GM23338 (cell line): ENCODE measurements at regions not wholly inside any gene's neighbourhood (a gene's known extent, or its start where the extent isn't known, plus 50 kb on each side); places are given as distances from the start of the nearest gene placed in this dataset.

Source experiments
- ATAC-seq: fragments of 200-7000 bp; cut with Tn5 transposase; 3 replicates; pipeline ENCODE4 v1.9.1; 2020
- DNase-seq: peaks from one replicate; pipeline ENCODE4 v3.0.0-alpha.2; 2015; ENCODE audit warnings: low spot score
- H2AFZ ChIP-seq: fragments of 200-600 bp; sonication (generic); 2 replicates; pipeline ENCODE4 v1.8.0; 2016; ENCODE audit warnings: antibody characterized with exemption, mild to moderate bottlenecking, moderate library complexity
- H3F3A ChIP-seq: fragments of 200-600 bp; sonication (generic); replicated peaks from 2 replicates; pipeline ENCODE4 v1.8.0; 2017; ENCODE audit warnings: antibody characterized with exemption, mixed run types, low read depth
- H3K27ac ChIP-seq: fragments of 200-600 bp; sonication (generic); 2 replicates; pipeline ENCODE4 v1.6.1; 2016; ENCODE audit warnings: low read depth
- H3K27me3 ChIP-seq: fragments of 200-600 bp; sonication (generic); 2 replicates; pipeline ENCODE4 v1.8.0; 2016; ENCODE audit warnings: mild to moderate bottlenecking, mixed run types, moderate library complexity; ENCODE audit not compliant: insufficient read depth
- H3K36me3 ChIP-seq: fragments of 200-600 bp; sonication (generic); 2 replicates; pipeline ENCODE4 v1.8.0; 2016; ENCODE audit warnings: mild to moderate bottlenecking; ENCODE audit not compliant: insufficient read depth
- H3K4me1 ChIP-seq: fragments of 200-600 bp; sonication (generic); 2 replicates; pipeline ENCODE4 v1.8.0; 2016; ENCODE audit warnings: mild to moderate bottlenecking, moderate library complexity; ENCODE audit not compliant: insufficient read depth
- H3K4me2 ChIP-seq: fragments of 200-600 bp; sonication (generic); 2 replicates; pipeline ENCODE4 v1.7.1; 2017; ENCODE audit warnings: mixed run types
- H3K4me3 ChIP-seq: fragments of 200-600 bp; sonication (generic); 2 replicates; pipeline ENCODE4 v1.6.1; 2016; ENCODE audit warnings: mixed run types
- H3K79me2 ChIP-seq: fragments of 200-600 bp; sonication (generic); replicated peaks from 2 replicates; pipeline ENCODE4 v1.8.0; 2017; ENCODE audit warnings: mild to moderate bottlenecking; ENCODE audit not compliant: insufficient read depth
- H3K9me2 ChIP-seq: fragments of 200-600 bp; sonication (generic); 2 replicates; pipeline ENCODE4 v1.8.0; 2017; ENCODE audit not compliant: insufficient read depth
- H4K20me1 ChIP-seq: fragments of 200-600 bp; sonication (generic); replicated peaks from 2 replicates; pipeline ENCODE4 v1.8.0; 2017; ENCODE audit warnings: mild to moderate bottlenecking; ENCODE audit not compliant: insufficient read depth
- H3K27ac Mint-ChIP-seq: 2 replicates; pipeline ENCODE4 v1.8.0; 2020; ENCODE audit warnings: inconsistent platforms, mild to moderate bottlenecking, moderate library complexity, mixed read lengths
- H3K27me3 Mint-ChIP-seq: 3 replicates; pipeline ENCODE4 v1.8.0; 2022; ENCODE audit warnings: low read depth, mild to moderate bottlenecking, moderate library complexity, mixed read lengths, inconsistent platforms; ENCODE audit not compliant: insufficient read depth, poor library complexity
- H3K36me3 Mint-ChIP-seq: 3 replicates; pipeline ENCODE4 v1.8.0; 2021; ENCODE audit warnings: low read depth, mild to moderate bottlenecking, inconsistent platforms, moderate library complexity, mixed read lengths
- H3K4me1 Mint-ChIP-seq: 3 replicates; pipeline ENCODE4 v1.8.0; 2020; ENCODE audit warnings: mild to moderate bottlenecking, inconsistent platforms, mixed read lengths
- H3K4me3 Mint-ChIP-seq: 3 replicates; pipeline ENCODE4 v1.8.0; 2021; ENCODE audit warnings: moderate library complexity, mild to moderate bottlenecking, inconsistent platforms, mixed read lengths
- H3K9me3 Mint-ChIP-seq: 3 replicates; pipeline ENCODE4 v1.8.0; 2020; ENCODE audit warnings: moderate library complexity, mild to moderate bottlenecking, inconsistent platforms, mixed read lengths
- CREB1 ChIP-seq: fragments of 250-450 bp; sonication (Bioruptor Pico); IDR thresholded peaks from 2 replicates; pipeline ENCODE4 v1.5.0; 2020; ENCODE audit warnings: low read depth, mild to moderate bottlenecking, moderate library complexity
- CTCF ChIP-seq, 2 experiments: fragments of 200-600 bp in 1 of 2; sonication (generic) in 1 of 2; conservative IDR thresholded peaks; 2 replicates each; pipeline versions ENCODE4 v1.5.1 to v1.6.1; 2016 to 2017; ENCODE audit warnings: antibody characterized with exemption in 2 of 2, low read depth in 2 of 2, mild to moderate bottlenecking in 2 of 2, moderate library complexity in 1 of 2
- EZH2 ChIP-seq: fragments of 200-600 bp; sonication (generic); IDR thresholded peaks from one replicate; pipeline ENCODE4 v1.8.0; 2017; ENCODE audit warnings: antibody characterized with exemption, mild to moderate bottlenecking, low read depth; ENCODE audit not compliant: unreplicated experiment
- EZH2phosphoT487 ChIP-seq: fragments of 200-600 bp; sonication (generic); IDR thresholded peaks from one replicate; pipeline ENCODE4 v1.8.1; 2018; ENCODE audit warnings: antibody characterized with exemption; ENCODE audit not compliant: unreplicated experiment
- JUNB ChIP-seq: IDR thresholded peaks from one replicate; pipeline ENCODE4 v1.6.1; 2016; ENCODE audit warnings: antibody characterized with exemption; ENCODE audit not compliant: unreplicated experiment
- NANOG ChIP-seq: IDR thresholded peaks from 2 replicates; pipeline ENCODE4 v1.6.1; 2016; ENCODE audit warnings: antibody characterized with exemption, borderline replicate concordance
- STAT1 ChIP-seq: IDR thresholded peaks from one replicate; pipeline ENCODE4 v1.6.1; 2016; ENCODE audit warnings: antibody characterized with exemption; ENCODE audit not compliant: unreplicated experiment
- ZNF114 ChIP-seq: fragments of 250-450 bp; sonication (Bioruptor Pico); IDR thresholded peaks from 2 replicates; pipeline ENCODE4 v1.5.0; 2020; ENCODE audit warnings: mild to moderate bottlenecking, moderate library complexity
- ZNF331 ChIP-seq: fragments of 250-450 bp; sonication (Bioruptor Pico); IDR thresholded peaks from 2 replicates; pipeline ENCODE4 v1.5.0; 2020; ENCODE audit warnings: low read depth, mild to moderate bottlenecking, moderate library complexity
- TF ChIP-seq, protein P1 (sequence below): IDR thresholded peaks from one replicate; pipeline ENCODE4 v1.6.1; 2018; ENCODE audit warnings: antibody characterized with exemption; ENCODE audit not compliant: unreplicated experiment

DNA sequence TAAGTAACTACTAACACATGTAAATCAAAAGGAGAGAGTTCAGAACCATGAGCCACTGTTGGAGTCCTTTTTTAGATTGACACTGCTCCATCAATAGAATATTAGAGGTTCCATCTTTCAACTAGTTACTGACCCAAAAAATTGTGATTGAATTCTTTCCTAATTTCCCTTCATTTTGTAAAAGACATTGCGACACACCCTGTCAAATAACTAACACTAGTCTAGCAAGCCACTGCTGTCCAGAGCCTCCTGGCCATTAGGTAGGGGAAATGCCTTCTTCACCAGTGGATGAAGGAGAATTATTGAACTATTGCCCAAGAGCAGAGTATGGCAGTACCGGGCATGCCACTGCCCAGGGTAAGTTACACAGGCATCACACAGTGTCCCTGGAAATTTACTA lies 282.3 kb downstream of the FOXA2 start:
- no peak overlapping the region for H3K4me2 ChIP-seq
- no peaks in the 10 kb centered on the region for H3K27me3 ChIP-seq
- peaks cover 5% of the 10 kb centered on the region; the same call in 2 of the 3 replicates for H3K4me1 Mint-ChIP-seq
- TF ChIP-seq ZNF331: no peak
- no peak for TF ChIP-seq CREB1 (CRISPR knock-in tag)
- no peak for TF ChIP-seq CTCF (conservative IDR thresholded peaks at IDR 0.05; ENCODE audit: low read depth in 2 of 2)
- no peak for TF ChIP-seq ZNF114 (CRISPR knock-in tag)
- TF ChIP-seq, protein P1, sequence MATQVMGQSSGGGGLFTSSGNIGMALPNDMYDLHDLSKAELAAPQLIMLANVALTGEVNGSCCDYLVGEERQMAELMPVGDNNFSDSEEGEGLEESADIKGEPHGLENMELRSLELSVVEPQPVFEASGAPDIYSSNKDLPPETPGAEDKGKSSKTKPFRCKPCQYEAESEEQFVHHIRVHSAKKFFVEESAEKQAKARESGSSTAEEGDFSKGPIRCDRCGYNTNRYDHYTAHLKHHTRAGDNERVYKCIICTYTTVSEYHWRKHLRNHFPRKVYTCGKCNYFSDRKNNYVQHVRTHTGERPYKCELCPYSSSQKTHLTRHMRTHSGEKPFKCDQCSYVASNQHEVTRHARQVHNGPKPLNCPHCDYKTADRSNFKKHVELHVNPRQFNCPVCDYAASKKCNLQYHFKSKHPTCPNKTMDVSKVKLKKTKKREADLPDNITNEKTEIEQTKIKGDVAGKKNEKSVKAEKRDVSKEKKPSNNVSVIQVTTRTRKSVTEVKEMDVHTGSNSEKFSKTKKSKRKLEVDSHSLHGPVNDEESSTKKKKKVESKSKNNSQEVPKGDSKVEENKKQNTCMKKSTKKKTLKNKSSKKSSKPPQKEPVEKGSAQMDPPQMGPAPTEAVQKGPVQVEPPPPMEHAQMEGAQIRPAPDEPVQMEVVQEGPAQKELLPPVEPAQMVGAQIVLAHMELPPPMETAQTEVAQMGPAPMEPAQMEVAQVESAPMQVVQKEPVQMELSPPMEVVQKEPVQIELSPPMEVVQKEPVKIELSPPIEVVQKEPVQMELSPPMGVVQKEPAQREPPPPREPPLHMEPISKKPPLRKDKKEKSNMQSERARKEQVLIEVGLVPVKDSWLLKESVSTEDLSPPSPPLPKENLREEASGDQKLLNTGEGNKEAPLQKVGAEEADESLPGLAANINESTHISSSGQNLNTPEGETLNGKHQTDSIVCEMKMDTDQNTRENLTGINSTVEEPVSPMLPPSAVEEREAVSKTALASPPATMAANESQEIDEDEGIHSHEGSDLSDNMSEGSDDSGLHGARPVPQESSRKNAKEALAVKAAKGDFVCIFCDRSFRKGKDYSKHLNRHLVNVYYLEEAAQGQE: no peak
- no peaks in the 10 kb centered on the region for H3K36me3 Mint-ChIP-seq
- H3K27me3 Mint-ChIP-seq: peaks cover 11% of the 10 kb centered on the region
- no peak for ATAC-seq
- no peak overlapping the region for H3K4me3 ChIP-seq
- no peaks in the 10 kb centered on the region for H4K20me1 ChIP-seq
- peaks cover 10% of the 10 kb centered on the region for H3K9me2 ChIP-seq
- no peak overlapping the region for H2AFZ ChIP-seq
- H3K4me1 ChIP-seq: no peaks in the 10 kb centered on the region; the same call in 1 of the 2 replicates
- H3K36me3 ChIP-seq: no peaks in the 10 kb centered on the region; the same call in 1 of the 2 replicates
- no peak overlapping the region for H3K4me3 Mint-ChIP-seq
- no peak overlapping the region for H3K27ac ChIP-seq
- H3K9me3 Mint-ChIP-seq: peaks cover 6% of the 10 kb centered on the region; the same call in 2 of the 3 replicates
- DNase-seq: no peak
- no peaks in the 10 kb centered on the region for H3F3A ChIP-seq
- no peak overlapping the region for H3K27ac Mint-ChIP-seq
- no peaks in the 10 kb centered on the region for H3K79me2 ChIP-seq

DNA sequence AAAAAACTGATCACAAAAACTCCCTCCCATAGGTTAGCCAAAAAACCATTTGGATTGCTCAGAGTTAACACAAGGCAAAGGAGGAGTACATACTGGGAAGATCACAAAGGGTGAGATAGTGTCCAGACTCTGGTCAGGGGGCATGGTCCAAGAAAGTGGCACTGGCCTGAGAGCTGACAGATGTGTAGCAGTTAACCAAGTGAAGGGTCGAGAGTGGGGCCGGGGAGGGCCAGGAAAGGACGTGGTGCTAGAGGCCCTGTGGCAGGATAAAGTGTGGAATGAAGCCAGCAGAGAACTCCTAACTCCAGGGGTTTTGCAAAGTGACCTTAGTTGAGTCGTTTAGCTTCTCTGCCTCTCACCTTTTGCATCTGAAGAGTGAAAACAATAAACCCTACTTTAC lies 290.5 kb downstream of the FOXA2 start:
- H3K9me2 ChIP-seq: 0 out of 2 replicates have a peak, but pooled peaks cover 11% of the 10 kb centered on the region
- H2AFZ ChIP-seq: no peak overlapping the region
- peaks cover 12% of the 10 kb centered on the region; the same call in 2 of the 3 replicates for H3K9me3 Mint-ChIP-seq
- H3K36me3 Mint-ChIP-seq: no peaks in the 10 kb centered on the region; the same call in 2 of the 3 replicates
- no peak for TF ChIP-seq NANOG
- no peak for TF ChIP-seq ZNF114 (CRISPR knock-in tag)
- no peak for TF ChIP-seq CTCF (conservative IDR thresholded peaks at IDR 0.05; ENCODE audit: low read depth in 2 of 2)
- TF ChIP-seq STAT1: no peak
- no peak for TF ChIP-seq JUNB
- no peak for TF ChIP-seq EZH2phosphoT487
- no peak for TF ChIP-seq ZNF331
- no peak for TF ChIP-seq EZH2
- DNase-seq (no peak), ATAC-seq (no peak)
- H3K79me2 ChIP-seq: no peaks in the 10 kb centered on the region
- no peak overlapping the region for H3K4me3 Mint-ChIP-seq
- H3K27me3 Mint-ChIP-seq: no peaks in the 10 kb centered on the region
- no peak overlapping the region for H3K27ac ChIP-seq
- H3K4me2 ChIP-seq: no peak overlapping the region
- no peaks in the 10 kb centered on the region for H3K4me1 ChIP-seq
- no peaks in the 10 kb centered on the region for H3F3A ChIP-seq
- H3K27me3 ChIP-seq: no peaks in the 10 kb centered on the region
- H4K20me1 ChIP-seq: no peaks in the 10 kb centered on the region
- H3K4me1 Mint-ChIP-seq: no peaks in the 10 kb centered on the region
- no peaks in the 10 kb centered on the region; the same call in 1 of the 2 replicates for H3K36me3 ChIP-seq
- H3K4me3 ChIP-seq: no peak overlapping the region
- no peak overlapping the region for H3K27ac Mint-ChIP-seq
